Muscle layer of duodenum (tissue), 2 donors: ENCODE measurements at regions not wholly inside any gene's neighbourhood (a gene's known extent, or its start where the extent isn't known, plus 50 kb on each side); places are given as distances from the start of the nearest gene placed in this dataset.

Source experiments
- H3K27ac ChIP-seq: one replicate; pipeline ENCODE4 v1.7.0; 2013; ENCODE audit warnings: mild to moderate bottlenecking, low read length
- H3K27me3 ChIP-seq: one replicate; pipeline ENCODE4 v1.7.0; 2013; ENCODE audit warnings: low read depth, mild to moderate bottlenecking, control low read depth, low read length
- H3K36me3 ChIP-seq, 2 donors: one replicate each; pipeline ENCODE4 v1.7.0; 2013; ENCODE audit warnings: low read length in 2 of 2, control low read depth in 1 of 2, mild to moderate bottlenecking in 1 of 2; ENCODE audit not compliant: insufficient read depth in 2 of 2, control insufficient read depth in 1 of 2
- H3K4me1 ChIP-seq, 2 donors: one replicate each; pipeline ENCODE4 v1.7.0; 2013; ENCODE audit warnings: low read length in 2 of 2, mild to moderate bottlenecking in 2 of 2, control low read depth in 1 of 2, moderate library complexity in 1 of 2; ENCODE audit not compliant: insufficient read depth in 2 of 2, control insufficient read depth in 1 of 2
- H3K4me3 ChIP-seq, 2 donors: one replicate each; pipeline ENCODE4 v1.7.0; 2013; ENCODE audit warnings: low read length in 2 of 2, low read depth in 1 of 2, mild to moderate bottlenecking in 1 of 2
- H3K9me3 ChIP-seq, 2 donors: one replicate each; pipeline ENCODE4 v1.7.0; 2013; ENCODE audit warnings: low read length in 2 of 2, control low read depth in 1 of 2, mild to moderate bottlenecking in 1 of 2; ENCODE audit not compliant: control insufficient read depth in 1 of 2
- donor health status: healthy.

GRCh38 chr2:2809771-2810170 is 478.7 kb upstream of the MYT1L start:
- no peaks in the 10 kb centered on the region for H3K27me3 ChIP-seq
- no peaks in the 10 kb centered on the region for H3K4me1 ChIP-seq
- H3K27ac ChIP-seq, result no peak overlapping the region
- H3K4me3 ChIP-seq, result no peak overlapping the region
- peaks cover 5 to 20% of the 10 kb centered on the region in 2 donors for H3K9me3 ChIP-seq
- H3K36me3 ChIP-seq, result no peaks in the 10 kb centered on the region

GRCh38 chr2:2808551-2809058 is 477.5 kb upstream of the MYT1L start:
- Histone ChIP-seq H3K27ac (no peak overlapping the region), H3K4me1 (no peaks in the 10 kb centered on the region), H3K9me3 (peaks cover 0 to 8% of the 10 kb centered on the region in 2 donors), H3K27me3 (no peaks in the 10 kb centered on the region), H3K36me3 (no peaks in the 10 kb centered on the region), H3K4me3 (no peak overlapping the region)

GRCh38 chr2:2806711-2807110 is 475.6 kb upstream of the MYT1L start:
- H3K27me3 ChIP-seq, result no peaks in the 10 kb centered on the region
- no peak overlapping the region for H3K4me3 ChIP-seq

GRCh38 chr2:2805263-2805662 is 474.2 kb upstream of the MYT1L start:
- no peaks in the 10 kb centered on the region for H3K4me1 ChIP-seq
- H3K27ac ChIP-seq, result no peak overlapping the region
- H3K4me3 ChIP-seq, result no peak overlapping the region
- H3K27me3 ChIP-seq, result no peaks in the 10 kb centered on the region
- no peaks in the 10 kb centered on the region for H3K36me3 ChIP-seq
- peaks cover 0 to 9% of the 10 kb centered on the region in 2 donors for H3K9me3 ChIP-seq

More at GRCh38 chr2:2806711-2807110, 475.6 kb upstream of the MYT1L start:
- Histone ChIP-seq H3K4me1 (no peaks in the 10 kb centered on the region), H3K9me3 (peaks cover 0 to 9% of the 10 kb centered on the region in 2 donors), H3K36me3 (no peaks in the 10 kb centered on the region), H3K27ac (no peak overlapping the region)

- no peak overlapping the region for H3K27ac ChIP-seq
- H3K27me3 ChIP-seq, result no peaks in the 10 kb centered on the region
- H3K9me3 ChIP-seq, result peaks cover 0 to 9% of the 10 kb centered on the region in 2 donors
- no peak overlapping the region for H3K4me3 ChIP-seq
- H3K36me3 ChIP-seq, result no peaks in the 10 kb centered on the region
- no peaks in the 10 kb centered on the region for H3K4me1 ChIP-seq
Measured at GRCh38 chr2:2804528-2804927, 473.5 kb upstream of the MYT1L start.

- H3K27ac ChIP-seq, result no peak overlapping the region
- no peaks in the 10 kb centered on the region for H3K36me3 ChIP-seq
- peaks cover 0 to 9% of the 10 kb centered on the region in 2 donors for H3K9me3 ChIP-seq
- no peaks in the 10 kb centered on the region for H3K27me3 ChIP-seq
- H3K4me3 ChIP-seq, result no peak overlapping the region
- H3K4me1 ChIP-seq, result no peaks in the 10 kb centered on the region
Measured at GRCh38 chr2:2801458-2801857, 470.4 kb upstream of the MYT1L start.

- Histone ChIP-seq H3K36me3 (no peaks in the 10 kb centered on the region), H3K27me3 (no peaks in the 10 kb centered on the region), H3K4me3 (no peak overlapping the region)
Measured at GRCh38 chr2:2800697-2801096, 469.6 kb upstream of the MYT1L start.

GRCh38 chr2:2800001-2800400 is 468.9 kb upstream of the MYT1L start:
- H3K27me3 ChIP-seq, result no peaks in the 10 kb centered on the region
- H3K27ac ChIP-seq, result no peak overlapping the region

More at GRCh38 chr2:2800697-2801096, 469.6 kb upstream of the MYT1L start:
- H3K27ac ChIP-seq, result no peak overlapping the region
- H3K9me3 ChIP-seq, result peaks cover 0 to 9% of the 10 kb centered on the region in 2 donors
- H3K4me1 ChIP-seq, result no peaks in the 10 kb centered on the region

GRCh38 chr2:2799151-2799697 is 468.1 kb upstream of the MYT1L start:
- Histone ChIP-seq H3K9me3 (peaks cover 0 to 9% of the 10 kb centered on the region in 2 donors), H3K36me3 (no peaks in the 10 kb centered on the region), H3K4me3 (no peak overlapping the region), H3K27ac (no peak overlapping the region), H3K4me1 (no peaks in the 10 kb centered on the region), H3K27me3 (no peaks in the 10 kb centered on the region)

More at GRCh38 chr2:2800001-2800400, 468.9 kb upstream of the MYT1L start:
- Histone ChIP-seq H3K4me1 (no peaks in the 10 kb centered on the region), H3K36me3 (no peaks in the 10 kb centered on the region), H3K9me3 (peaks cover 0 to 9% of the 10 kb centered on the region in 2 donors), H3K4me3 (no peak overlapping the region)

GRCh38 chr2:2798337-2798736 is 467.3 kb upstream of the MYT1L start:
- no peaks in the 10 kb centered on the region for H3K27me3 ChIP-seq
- H3K27ac ChIP-seq, result no peak overlapping the region
- no peaks in the 10 kb centered on the region for H3K36me3 ChIP-seq
- H3K9me3 ChIP-seq, result peaks cover 0 to 9% of the 10 kb centered on the region in 2 donors
- H3K4me1 ChIP-seq, result no peaks in the 10 kb centered on the region
- H3K4me3 ChIP-seq, result no peak overlapping the region

- Histone ChIP-seq H3K27ac (no peak overlapping the region), H3K9me3 (peaks cover 0 to 4% of the 10 kb centered on the region in 2 donors), H3K27me3 (no peaks in the 10 kb centered on the region), H3K4me3 (no peak overlapping the region), H3K4me1 (no peaks in the 10 kb centered on the region), H3K36me3 (no peaks in the 10 kb centered on the region)
Measured at GRCh38 chr2:2797797-2798196, 466.7 kb upstream of the MYT1L start.

GRCh38 chr2:2796207-2796606 is 465.1 kb upstream of the MYT1L start:
- Histone ChIP-seq H3K27me3 (no peaks in the 10 kb centered on the region), H3K27ac (no peak overlapping the region), H3K9me3 (no peaks in the 10 kb centered on the region), H3K4me1 (no peaks in the 10 kb centered on the region), H3K36me3 (no peaks in the 10 kb centered on the region), H3K4me3 (no peak overlapping the region)
